SHP77 (cell line): ENCODE measurements at regions not wholly inside any gene's neighbourhood (a gene's known extent, or its start where the extent isn't known, plus 50 kb on each side); places are given as distances from the start of the nearest gene placed in this dataset.
A peak's percentile ranks its signal among the peaks of the same experiment; 100 is the strongest.
"Not testable (repeated sequence)": the region's sequence is repeated elsewhere in the genome, so short reads cannot be mapped to it uniquely, and the experiment has no call there.

Experiments
- DNase-seq, 2 experiments: peaks; one replicate each; lab custom pipeline; 2025; lab: John Stamatoyannopoulos, UW

DNA sequence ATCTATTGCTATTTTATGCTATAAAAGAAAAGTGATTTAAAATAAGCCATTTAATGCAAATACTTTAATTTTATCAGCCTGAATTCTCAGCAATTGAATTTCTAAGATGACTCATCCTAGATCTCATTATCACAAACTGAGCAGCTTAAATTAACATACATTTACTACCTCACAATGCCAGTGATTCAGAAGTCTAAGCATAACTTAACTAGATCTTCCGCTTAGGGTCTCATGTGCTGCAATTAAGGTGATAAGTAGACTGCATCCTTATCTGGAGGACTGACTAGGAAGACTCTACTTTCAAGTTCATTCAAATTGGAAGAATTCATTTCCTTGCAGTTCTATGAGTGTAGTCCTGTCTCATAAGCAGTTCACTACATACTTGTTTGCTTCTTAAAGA lies 286.6 kb downstream of the COL11A1 start:
- no peak for DNase-seq

DNA sequence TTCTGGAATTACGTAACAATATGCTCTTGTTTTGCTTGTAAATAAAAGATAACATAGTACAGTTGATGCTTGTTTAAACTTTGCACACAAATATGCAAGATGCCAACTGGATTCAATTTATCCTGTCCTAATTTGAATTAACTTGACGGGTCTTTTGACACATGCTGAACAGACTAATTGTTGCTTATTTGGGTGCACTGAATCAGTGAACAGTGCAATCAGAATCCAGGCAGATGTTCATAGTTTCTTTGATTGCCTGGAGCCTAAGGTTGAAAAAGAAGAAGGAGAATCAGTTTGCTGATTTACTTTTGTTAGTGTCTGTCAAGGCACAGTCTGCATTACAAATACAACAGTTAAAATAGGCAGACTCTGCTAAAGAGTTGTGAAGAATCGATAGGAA lies 307.9 kb downstream of the COL11A1 start:
- DNase-seq: no peak

DNA sequence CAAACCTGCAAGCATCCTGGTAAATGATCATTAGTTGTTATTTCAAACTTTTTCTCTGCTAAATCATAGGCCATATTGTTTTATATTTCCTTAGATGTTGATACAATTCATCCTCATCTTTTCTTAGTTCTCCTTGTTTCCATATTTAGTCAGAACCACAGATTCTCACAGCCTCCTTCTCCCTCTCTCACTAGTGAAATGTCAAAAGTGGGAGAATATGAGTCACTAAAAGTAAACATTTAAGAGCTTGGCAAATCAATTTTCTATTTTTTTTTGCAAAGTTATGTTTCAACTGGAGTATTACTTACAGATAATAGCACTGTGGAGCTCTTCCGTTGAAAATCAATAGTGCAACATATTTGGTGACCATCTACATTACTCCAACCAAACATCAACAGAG lies 308.8 kb downstream of the COL11A1 start:
- DNase-seq: no peak

DNA sequence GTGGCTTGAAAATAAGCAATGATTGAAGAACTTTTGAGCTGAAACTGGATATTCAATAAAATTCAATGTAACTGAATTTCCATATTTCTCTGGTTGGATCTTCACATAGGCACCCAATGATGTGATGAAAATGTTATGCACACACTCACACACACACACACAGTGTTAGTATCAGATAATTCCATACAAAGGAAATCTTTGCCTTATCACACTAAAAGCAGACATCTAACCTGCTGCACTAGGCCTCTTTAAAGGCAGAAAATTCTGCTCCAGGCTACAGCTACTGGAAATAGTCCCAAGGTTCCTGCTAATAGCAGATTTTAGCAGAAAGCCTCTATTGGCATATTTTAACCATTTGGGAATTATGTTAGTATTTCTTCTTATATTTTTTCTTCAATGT lies 309.6 kb downstream of the COL11A1 start:
- DNase-seq: no peak

DNA sequence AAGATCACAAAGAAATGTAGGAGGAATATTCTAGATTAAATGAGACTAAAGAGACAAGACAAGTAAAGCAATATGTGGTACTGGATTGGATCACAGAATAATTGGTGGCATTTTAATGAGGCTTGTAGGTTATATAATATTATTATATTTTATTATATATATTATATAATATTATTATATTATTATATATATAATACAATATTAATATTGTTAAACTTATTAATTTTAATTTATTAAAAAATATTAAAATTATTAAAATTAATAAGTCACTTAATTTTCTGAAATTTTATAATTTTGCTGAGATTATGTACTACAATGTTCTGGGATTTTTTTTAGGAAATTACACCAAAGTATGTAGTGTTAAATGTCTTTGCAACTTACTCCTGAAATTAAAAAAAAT lies 311.9 kb downstream of the COL11A1 start:
- no peak for DNase-seq

DNA sequence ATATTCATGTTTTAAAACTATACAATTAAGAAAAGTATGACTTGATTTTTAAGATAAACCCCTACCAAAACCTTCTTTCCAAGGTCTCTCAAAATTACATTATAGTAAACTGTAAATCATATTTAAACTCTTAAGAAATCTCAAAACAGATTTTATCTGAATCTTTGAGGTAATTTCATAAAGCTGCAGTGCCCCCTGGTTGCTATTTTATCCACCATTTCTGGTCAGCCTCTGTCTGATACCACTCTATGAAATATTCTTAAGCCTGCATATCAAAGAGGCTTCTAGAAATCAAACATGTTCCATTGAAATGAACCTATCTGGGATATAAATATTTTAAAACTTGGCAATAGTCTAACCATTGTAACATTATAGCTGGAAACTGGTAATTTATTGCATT lies 317.3 kb downstream of the COL11A1 start:
- no peak for DNase-seq

DNA sequence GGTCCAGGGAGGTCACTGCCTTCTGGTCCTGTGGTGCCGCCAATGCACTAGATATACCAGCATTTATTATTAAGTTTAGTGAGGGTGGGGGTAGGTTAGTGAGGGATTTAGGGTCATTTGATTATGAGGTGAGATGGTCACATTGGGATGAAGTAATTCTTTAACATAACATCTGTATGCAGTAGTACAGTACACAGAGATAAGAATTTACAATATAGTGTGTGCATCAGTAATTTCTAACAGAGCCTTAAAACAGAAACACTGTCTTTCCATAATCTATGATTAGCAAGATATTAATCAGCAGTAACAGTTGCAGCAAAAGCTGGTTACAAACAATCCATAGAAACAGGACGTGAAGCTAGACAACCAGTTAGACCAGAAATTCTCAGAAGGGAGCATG lies 318.4 kb downstream of the COL11A1 start:
- DNase-seq: not testable (repeated sequence)

DNA sequence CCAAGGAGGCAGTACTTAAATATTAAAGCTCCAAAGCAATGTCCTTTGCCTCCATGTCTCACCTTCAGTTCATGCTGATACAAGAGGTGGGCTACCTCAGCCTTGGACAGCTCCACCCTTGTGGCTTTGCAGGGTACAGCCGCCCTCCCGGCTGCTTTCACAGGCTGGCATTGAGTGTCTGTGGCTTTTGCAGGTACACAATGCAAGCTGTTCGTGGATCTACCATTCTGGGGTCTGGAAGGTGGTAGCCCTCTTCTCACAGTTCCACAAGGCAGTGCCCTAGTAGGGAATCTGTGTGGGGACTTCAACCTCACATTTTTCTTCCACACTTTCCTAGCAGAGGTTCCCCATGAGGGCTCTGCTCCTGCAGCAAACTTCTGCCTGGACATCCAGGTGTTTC lies 324.8 kb downstream of the COL11A1 start:
- DNase-seq: no peak

DNA sequence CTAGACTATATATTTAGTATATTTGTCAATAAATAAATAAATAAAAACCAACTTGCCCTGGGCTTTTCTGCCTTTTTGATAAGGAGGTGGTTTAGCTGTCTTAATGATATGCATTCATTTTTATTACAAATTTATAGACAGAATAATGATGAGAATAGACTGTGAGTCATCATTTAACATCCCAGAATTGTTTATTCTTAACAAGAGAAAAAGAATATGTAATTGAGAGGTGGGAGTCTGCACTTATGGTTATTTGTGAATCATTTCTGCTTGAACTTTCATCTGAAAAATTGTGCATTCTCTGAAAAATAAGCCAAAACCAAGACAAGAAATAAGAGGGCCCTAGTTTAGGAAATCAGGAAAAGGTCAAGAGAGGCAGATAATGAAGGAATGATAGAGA lies 326.2 kb downstream of the COL11A1 start:
- DNase-seq: no peak

DNA sequence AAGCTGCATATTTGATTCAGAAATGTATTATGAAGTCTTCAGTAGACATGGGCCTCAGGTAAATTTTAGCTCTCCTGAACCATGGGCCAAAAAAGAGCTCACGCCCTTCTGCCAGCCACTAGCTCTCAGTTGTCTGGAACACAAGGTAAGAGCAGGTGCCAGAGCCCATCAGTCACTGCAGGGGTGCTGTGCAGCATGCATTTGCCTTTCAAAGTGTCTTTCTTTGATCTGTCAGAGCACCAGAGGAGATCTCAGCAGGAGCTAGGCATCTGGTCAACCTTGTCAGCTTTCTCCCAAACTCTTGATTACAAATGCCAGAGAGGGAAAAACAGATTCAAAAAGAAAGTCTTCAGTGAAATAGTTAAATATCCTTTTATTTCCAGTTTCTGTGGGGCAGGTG lies 332.3 kb downstream of the COL11A1 start:
- DNase-seq: peak; percentile 17 to 24

DNA sequence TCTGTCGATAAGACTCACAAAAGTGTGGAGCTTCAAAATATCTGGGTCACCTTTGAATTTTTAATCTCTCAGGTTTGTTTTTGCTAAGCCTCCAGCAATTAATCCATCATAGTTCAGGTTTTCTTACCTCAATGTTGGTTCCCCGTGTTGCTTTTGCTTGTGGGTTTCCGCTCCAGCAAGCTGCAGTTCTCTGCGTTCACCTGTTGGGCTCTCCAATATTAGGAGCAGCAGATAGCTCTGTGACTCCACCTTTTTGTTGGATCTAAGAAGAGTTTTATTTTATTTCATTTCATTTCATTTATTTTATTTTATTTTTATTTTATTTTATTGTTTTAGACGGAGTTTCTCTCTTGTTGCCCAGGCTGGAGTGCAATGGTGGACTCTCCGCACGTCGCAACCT lies 335.5 kb downstream of the COL11A1 start:
- DNase-seq: peak; percentile 5 to 29

DNA sequence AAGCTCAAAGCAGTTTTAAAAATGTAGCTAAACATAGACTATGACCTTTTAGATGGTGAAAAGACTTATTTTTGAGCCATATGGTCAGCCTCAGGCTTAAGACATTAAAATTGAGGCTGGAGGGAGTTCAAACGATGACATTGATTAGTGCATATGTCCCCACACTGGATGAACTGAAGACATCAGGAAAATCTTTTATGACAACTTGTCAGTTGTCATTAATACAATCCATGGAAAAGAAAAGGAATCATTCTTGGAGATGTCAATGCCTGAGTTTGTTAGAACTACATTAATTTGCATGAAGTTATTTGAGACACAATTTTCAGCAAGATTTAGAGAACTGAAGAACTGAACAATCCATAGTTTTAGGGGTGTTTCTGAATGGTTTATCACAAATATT lies 349.9 kb downstream of the COL11A1 start:
- no peak for DNase-seq

DNA sequence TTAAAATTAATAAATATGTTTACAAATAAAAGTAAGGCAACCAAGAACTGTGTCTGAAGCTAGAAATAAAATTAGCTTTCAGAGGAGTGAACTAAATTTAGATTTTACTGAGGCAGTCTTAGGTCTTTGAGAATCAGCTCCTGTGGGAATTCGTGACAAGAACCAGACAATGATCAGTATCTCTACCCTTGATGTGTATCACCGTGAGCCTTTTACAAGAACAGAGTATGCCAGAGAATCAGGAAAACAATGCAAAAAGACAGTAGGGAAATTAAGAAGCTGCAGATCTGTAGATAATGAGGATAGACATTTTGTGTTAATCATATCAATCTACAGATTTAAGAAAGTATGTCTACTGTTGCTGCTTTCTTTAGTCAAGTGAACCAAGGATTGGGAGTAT lies 351.0 kb downstream of the COL11A1 start:
- DNase-seq: no peak

DNA sequence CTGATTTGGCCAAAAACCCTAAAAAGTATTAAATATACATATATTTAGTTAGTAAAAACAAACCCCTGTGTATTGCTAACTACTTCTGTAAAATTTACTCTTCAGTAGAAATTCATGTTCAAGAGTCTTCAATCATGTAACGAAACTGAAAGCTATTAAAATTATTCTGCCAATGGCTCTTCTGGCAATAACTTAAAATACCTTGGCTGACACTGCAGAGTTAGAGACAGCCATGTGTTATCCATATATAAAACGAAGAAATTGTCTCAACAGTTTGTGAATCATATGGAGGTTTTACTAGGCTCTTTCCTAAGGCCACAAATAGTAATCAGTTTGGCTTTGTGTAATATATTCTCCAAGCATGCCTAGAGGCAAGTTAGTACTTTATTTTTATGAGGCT lies 357.2 kb downstream of the COL11A1 start:
- DNase-seq: no peak

DNA sequence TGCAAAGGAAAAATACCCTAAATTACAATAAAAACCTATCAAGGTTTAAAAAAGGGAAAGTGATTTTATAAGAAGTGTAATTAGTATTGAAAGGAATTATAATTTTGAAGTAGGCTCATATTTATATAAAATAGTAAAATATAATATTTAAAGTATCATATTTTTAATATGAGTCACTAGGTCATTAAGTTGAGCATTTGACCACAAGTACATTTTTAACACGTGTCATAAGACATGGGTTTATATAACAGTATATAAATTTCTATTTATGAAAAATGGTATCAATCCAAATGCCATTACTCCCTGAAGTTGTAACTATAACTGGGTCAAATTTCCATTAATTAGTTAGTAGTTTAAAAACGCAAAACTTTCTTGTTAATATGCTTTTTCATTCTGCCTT lies 365.9 kb downstream of the COL11A1 start:
- no peak for DNase-seq

DNA sequence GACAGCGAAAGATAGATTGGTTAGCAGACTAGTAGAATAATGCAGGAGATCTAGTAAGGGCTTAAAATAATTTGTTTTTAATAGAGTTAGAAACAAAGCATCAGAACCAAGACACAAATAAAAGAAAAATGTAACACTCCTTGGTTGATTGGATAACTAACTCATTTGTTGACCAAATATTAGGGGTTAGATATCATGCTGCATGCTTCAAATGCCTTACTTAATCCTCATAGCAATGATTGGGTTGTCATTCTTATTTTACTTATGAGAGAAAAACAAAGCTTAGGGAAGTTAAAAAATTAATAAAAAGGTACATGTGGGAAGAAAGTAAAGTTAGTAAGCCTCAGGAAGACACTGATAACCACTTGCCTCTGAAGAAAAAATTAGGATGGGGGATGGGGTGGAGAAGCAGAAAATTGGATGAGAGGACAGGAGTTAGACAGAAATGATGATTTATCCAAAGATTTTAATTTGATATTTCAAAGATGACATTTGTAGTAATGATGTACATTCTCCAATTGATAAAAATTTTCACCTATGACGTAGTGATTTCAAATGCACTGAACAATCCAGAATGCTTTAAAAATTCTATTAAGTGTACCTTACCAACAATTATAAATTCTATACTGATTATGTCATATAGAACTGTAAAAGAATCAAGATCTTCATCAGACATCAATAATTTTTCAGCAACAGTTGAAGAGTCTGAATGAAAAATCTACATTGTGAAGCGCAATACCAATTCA lies 374.7 kb downstream of the COL11A1 start:
- DNase-seq: no peak

DNA sequence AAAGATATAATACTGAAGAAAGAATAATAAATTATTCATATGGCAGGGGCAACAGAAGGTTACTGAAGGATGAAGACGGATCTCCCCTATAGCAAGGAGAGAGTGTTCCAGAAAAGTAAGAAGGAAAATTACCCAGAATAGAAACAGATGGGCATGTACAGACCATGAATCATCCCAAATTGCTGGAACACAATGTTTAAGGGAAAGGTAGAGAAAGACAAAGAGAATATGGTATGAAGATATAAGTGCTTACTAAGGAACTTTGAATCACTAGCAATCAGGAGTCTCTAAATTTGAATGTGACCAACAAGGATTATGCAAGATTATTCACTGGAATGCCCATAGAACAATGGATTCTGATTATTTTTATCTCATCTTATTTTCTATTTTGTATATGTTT lies 375.4 kb downstream of the COL11A1 start:
- DNase-seq: no peak

DNA sequence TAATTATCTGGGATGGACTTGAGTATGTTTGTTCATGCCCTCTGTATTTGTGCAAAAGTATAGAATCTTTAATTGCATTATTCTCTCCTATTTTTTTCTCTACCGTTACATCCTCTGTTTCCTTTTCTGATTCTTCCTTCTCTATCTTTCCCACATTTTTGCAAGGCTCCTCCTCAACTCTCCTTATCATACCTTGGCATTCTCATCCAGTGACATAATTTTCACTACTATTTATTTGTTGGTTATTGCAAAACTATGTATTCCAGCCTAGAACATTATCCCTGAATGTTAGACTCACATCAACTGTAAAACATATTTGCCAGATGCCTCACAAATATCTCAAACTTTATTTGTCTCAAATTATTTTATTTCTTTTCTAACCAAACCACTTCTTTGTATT lies 381.9 kb downstream of the COL11A1 start:
- DNase-seq: no peak

DNA sequence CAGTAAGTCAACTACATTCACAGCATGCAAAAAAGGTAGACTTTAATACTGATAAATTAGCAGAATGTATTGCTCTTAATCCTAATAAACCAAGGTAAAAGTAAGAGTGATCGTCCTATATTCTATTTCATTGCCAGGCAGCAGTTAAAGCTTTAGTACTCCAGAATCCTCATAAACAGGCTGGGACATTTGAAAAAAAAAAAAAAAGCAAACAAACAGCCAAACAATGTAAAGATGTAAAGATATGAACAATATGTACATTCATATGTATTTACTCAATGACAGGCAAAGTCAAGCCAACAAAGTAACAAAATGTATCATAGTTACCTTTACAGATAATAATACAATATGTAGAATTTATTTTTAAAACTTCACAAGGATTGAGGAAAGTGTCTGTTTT lies 383.6 kb downstream of the COL11A1 start:
- no peak for DNase-seq

DNA sequence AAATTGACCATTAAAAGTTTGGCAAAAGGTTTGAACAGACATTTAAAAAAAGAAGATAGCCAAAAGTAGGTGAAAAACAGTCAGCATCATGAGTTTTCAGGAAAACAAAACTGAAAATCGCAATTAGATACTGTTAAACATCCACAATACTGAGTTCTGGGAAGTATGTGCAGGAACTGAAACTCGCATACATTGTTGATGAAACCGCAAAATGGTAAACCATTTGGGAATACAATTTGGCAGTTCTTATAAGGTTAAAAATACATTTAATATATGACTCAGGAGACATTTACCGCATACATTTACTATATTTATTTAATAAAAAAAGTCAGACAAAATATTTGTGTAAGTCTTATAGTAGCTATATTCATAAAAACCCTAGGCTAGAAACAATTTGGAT lies 393.2 kb downstream of the COL11A1 start:
- DNase-seq: no peak

DNA sequence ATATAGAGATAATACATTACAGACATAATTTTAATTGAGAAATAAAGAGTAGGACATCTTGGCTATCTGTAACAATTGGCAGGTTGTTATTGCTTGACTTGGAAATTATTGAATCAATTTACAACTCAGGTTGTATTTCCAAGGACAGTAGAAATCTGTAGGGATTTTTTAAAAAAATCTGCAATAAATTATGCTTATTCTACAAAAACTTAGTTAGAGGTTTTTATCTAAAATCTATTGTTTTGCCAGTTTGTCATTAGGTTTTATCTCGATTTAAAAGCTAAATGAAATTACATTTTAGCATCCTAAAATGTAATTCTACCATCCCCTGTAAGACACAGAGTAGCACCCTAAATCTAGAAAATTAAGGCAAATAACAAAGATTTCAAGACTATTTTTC lies 408.8 kb downstream of the COL11A1 start:
- DNase-seq: no peak

DNA sequence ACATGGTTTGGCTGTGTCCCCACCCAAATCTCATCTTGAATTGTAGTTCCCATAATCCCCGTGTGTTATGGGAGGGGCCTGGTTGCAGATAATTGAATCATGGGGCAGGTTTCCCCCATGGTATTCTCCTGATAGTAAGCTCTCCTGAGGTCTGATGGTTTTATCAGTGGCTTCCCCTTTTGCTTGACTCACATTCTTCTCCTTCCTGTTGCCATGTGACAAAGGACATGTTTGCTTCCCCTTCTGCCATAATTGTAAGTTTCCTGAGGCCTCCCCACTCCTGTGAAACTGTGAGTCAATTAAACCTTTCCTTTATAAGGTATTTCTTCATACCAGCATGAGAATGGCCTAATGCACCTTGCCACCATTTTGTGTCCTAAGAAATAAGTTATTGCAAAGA lies 415.0 kb downstream of the COL11A1 start:
- no peak for DNase-seq

DNA sequence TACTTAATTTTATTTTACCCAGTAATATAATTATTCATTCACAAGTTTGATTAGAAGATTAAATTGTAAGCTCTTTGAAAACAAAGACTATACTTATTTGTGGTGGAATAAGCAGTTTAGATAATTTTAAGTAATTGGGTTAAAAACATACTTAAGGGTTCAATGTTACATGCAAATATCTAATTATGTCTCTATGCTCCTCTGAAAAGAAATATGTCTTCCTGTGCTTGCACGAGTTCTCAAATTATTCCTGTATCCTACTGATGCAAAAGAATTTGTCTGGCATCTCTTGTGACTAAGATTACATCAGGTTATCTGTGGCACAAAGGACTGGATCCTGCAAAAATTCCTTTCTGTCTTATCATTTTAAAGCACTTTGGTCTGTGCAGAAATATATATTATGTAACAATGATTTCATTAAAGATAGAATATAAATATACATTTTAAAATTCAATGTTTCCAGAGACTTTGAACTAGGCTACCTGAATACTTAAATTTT lies 416.7 kb downstream of the COL11A1 start:
- DNase-seq: no peak

DNA sequence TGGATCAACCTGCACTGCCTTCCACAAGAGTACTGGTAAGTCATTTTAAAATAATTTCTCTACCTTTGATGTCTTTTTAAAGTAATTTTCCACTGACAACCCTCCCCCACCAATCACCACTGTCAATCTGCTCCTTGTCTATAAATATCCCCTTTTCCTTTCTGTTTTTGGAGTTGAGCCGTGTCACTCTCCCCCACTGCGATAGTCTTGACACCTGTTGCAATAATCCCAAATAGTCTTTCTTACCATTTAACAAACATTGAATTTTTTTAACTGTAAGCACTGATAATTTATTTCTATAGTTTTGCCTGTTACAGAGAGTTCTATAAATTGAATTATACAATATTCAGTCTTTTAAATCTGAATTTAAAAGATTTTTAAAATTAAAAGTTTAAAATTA lies 420.9 kb downstream of the COL11A1 start:
- no peak for DNase-seq
